Epithelial cell of esophagus (primary cell): ENCODE measurements at regions not wholly inside any gene's neighbourhood (a gene's known extent, or its start where the extent isn't known, plus 50 kb on each side); places are given as distances from the start of the nearest gene placed in this dataset.

Experiments
- DNase-seq: peaks from one replicate; pipeline ENCODE4 v3.0.0; 2010; ENCODE audit warnings: low read depth
- H3K4me3 ChIP-seq: 2 replicates; pipeline ENCODE4 v1.5.1; 2011; ENCODE audit warnings: mild to moderate bottlenecking, low read length, control low read depth
- CTCF ChIP-seq: IDR thresholded peaks from 2 replicates; pipeline ENCODE4 v1.5.1; 2011; ENCODE audit warnings: low read depth, mild to moderate bottlenecking, low read length, control low read depth, inconsistent platforms; ENCODE audit not compliant: insufficient read depth; ENCODE audit errors: missing control alignments

DNA sequence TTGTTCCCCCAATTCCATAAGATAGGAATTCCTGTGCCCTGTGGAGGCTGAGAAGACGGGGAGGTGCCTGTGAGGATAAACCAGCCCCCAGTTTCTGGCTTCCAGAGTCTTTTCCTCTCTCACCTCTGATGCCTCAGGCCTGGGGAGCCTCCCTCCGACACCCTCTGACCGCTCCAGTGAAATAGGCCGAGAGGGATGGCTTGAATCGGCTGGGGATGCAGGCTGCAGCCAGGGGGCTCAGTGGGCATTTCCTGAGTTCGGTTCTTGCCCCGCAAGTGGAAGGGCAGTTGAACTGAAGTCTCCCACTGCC, 339.4 kb downstream of the SEC14L1 start:
- DNase-seq, result no peak
- no peak overlapping the region for H3K4me3 ChIP-seq
- no peak for TF ChIP-seq CTCF

GRCh38 chr17:77480509-77481215, 339.9 kb downstream of the SEC14L1 start:
- no peak overlapping the region for H3K4me3 ChIP-seq
- DNase-seq, result no peak
- no peak for TF ChIP-seq CTCF

DNA sequence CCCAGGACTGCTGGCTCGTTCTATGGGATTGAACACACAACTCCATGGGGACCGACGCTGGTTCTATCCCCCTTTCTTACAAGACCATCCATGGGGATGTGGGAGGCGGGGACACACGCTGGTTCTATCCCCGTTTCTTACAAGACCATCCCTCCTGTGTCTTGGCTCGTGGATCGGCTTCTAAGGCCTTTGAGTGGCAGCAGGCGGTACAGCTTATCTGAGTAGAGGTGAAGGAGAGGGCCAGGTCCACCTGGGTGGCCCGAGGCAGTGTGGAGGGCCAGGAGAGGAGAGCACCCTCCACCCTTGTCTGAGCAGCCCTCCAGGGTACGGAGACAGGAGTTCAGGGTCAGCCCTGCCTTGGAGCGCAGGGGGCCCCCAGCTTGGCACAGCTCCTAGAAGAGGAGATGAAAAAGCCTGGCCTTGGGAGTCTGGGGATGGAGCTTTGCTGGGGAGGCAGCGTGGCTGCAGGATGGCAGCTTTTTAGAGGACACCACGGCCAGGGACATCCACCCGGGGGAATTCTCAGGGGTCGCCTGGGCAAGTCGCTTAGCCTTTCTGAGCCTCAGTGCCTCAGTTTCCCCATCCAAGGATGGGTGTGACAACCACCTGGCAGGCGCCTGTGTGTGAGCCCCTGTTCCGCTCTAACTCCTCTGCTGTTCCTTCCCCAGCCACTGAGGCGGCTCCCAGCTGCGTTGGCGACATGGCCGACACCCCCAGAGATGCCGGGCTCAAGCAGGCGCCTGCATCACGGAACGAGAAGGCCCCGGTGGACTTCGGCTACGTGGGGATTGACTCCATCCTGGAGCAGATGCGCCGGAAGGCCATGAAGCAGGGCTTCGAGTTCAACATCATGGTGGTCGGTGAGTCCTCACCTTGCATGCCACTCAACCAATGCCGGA, 341.0 kb downstream of the SEC14L1 start:
- no peak for DNase-seq
- TF ChIP-seq CTCF, result no peak
- no peak overlapping the region for H3K4me3 ChIP-seq

DNA sequence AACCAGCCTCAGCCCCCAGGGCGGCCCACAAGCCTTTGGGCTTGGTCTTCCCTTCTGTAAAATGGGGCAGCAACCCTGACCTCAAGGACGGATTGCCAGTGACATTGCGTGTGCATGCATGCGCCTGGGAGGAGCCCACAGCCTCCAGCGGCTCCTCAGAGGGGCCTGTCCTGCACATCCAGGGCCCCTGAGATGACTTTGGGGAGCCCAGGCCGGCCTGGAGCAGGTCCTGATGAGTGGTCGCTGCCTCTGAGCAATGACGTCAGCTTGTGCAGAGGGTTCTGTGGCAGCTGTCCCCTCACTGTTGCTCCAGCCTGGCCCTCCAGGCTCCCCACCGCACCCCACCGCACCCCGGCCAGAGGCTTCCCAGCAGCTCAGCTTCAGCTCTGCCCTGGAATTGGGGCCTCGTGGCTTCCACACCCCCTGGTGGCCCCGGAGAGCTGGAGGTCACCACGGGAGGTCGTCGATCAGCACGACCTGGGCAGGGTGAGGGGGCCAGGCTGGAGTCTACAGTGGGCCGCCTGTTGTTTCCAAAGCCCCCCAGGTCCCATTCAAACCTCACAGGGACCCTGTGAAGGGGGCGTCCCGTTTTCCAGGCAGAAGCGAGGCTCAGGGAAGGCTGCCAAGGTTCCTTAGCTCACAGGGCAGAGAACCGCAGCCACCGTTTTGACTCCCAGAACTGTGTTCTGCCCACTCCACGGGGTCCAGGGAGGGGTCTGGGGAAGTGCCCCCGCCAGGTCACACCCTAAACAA, 341.8 kb downstream of the SEC14L1 start:
- no peak overlapping the region for H3K4me3 ChIP-seq
- DNase-seq, result no peak
- TF ChIP-seq CTCF, result no peak

DNA sequence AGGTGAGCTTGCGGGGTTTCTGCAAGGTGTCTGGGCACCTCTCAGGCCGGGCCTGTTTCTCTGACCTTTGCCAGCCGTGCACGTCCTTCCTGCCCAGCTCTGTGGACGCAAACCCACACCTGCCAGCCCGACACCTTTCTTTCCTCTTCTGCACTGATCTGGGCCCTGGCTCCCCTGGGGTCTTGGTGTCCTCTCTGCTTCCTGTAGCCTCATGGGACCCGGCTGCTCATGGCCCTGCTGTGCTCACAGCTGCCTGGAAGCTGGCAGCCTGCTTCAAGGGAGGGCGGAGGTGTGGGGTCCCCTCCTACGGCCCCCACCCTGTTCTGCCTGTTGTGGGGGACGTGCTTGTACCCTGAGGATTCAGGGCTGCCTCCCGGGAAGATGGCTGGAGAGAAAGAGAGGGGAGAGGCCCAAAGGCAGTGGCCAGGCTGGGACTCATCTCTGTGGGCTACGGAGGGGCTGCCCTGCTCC, 342.4 kb downstream of the SEC14L1 start:
- no peak overlapping the region for H3K4me3 ChIP-seq
- no peak for TF ChIP-seq CTCF
- no peak for DNase-seq

- H3K4me3 ChIP-seq, result no peak overlapping the region
- DNase-seq, result no peak
- TF ChIP-seq CTCF, result no peak
These were observed 343.3 kb downstream of the SEC14L1 start for GRCh38 chr17:77484111-77484510.
